IMR-90 (cell line): ENCODE measurements at regions not wholly inside any gene's neighbourhood (a gene's known extent, or its start where the extent isn't known, plus 50 kb on each side); places are given as distances from the start of the nearest gene placed in this dataset.

Experiments used
- BHLHE40 ChIP-seq: fragments of 150-350 bp; IDR thresholded peaks from 2 replicates; pipeline ENCODE4 v1.6.1; 2016; ENCODE audit warnings: mild to moderate bottlenecking, low read depth, low read length
- CTCF ChIP-seq: conservative IDR thresholded peaks from 2 replicates; pipeline ENCODE4 v1.5.1; 2012; ENCODE audit warnings: mild to moderate bottlenecking, low read depth, low read length, improper control_type of control experiment
- FOS ChIP-seq: fragments of 150-350 bp; IDR thresholded peaks from 2 replicates; pipeline ENCODE4 v1.6.1; 2016; ENCODE audit warnings: low read depth, low read length
- MAFK ChIP-seq: IDR thresholded peaks from 2 replicates; pipeline ENCODE4 v1.6.1; 2012; ENCODE audit warnings: low read depth, low read length, improper control_type of control experiment
- MAZ ChIP-seq: IDR thresholded peaks from 2 replicates; pipeline ENCODE4 v1.6.1; 2012; ENCODE audit warnings: low read depth, mild to moderate bottlenecking, low read length, improper control_type of control experiment, moderate library complexity, borderline replicate concordance
- NFE2L2 ChIP-seq: fragments of 150-350 bp; IDR thresholded peaks from 2 replicates; pipeline ENCODE4 v1.6.1; 2016; ENCODE audit warnings: low read depth, mild to moderate bottlenecking, low read length
- POLR2A ChIP-seq: IDR thresholded peaks from 2 replicates; pipeline ENCODE4 v1.6.1; 2012; ENCODE audit warnings: mild to moderate bottlenecking, low read depth, low read length
- RCOR1 ChIP-seq: IDR thresholded peaks from 2 replicates; pipeline ENCODE4 v1.6.1; 2012; ENCODE audit warnings: mild to moderate bottlenecking, low read length, improper control_type of control experiment; ENCODE audit not compliant: insufficient replicate concordance

DNA sequence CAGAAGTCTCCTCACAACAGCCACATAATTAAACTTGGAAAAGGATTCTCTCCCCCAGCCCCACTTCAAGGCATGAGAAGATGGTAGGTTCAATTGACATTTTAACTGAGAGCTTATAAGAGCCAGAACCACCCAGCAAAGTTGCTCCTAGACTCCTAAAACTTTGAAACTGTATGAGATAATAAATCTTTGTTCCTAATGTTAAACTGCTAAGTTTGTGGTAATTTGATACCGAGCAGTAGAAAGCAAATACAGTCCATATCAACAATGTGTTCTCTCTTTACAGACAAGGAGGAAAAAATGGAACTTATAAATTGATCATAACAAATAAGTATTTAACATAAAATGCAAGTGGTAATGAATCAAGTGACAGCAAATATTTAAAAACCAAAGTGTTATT is 831.8 kb downstream of the MAFB start:
- TF ChIP-seq MAZ: no peak
- TF ChIP-seq CTCF: no peak
- TF ChIP-seq POLR2A: no peak
- TF ChIP-seq MAFK: no peak
- TF ChIP-seq FOS: no peak
- TF ChIP-seq RCOR1: no peak
- TF ChIP-seq NFE2L2: no peak
- TF ChIP-seq BHLHE40: no peak
